Heart left ventricle (tissue), 16 donors: ENCODE measurements at regions not wholly inside any gene's neighbourhood (a gene's known extent, or its start where the extent isn't known, plus 50 kb on each side); places are given as distances from the start of the nearest gene placed in this dataset.

Source experiments
- ATAC-seq, 4 donors: fragments of 200-7000 bp; cut with Tn5 transposase; one replicate each; pipeline ENCODE4 v1.9.1; 2020 to 2022; ENCODE audit warnings: moderate library complexity in 4 of 4, mild to moderate bottlenecking in 3 of 4, moderate number of reproducible peaks in 1 of 4
- DNase-seq, 5 donors: peaks; one replicate each; pipeline ENCODE4 v3.0.0-alpha.2; 2020
- H3K27ac ChIP-seq, 12 donors: fragments of 200-600 bp; sonication (generic) in 4 of 12; one replicate each; pipeline versions ENCODE4 v1.5.0 to v1.8.0; 2016 to 2022; ENCODE audit warnings: mild to moderate bottlenecking in 2 of 12
- H3K27me3 ChIP-seq, 9 donors: fragments of 200-600 bp; sonication (generic) in 2 of 9; one replicate each; pipeline versions ENCODE4 v1.5.1 to v1.8.0; 2016 to 2022; ENCODE audit warnings: mild to moderate bottlenecking in 3 of 9
- H3K36me3 ChIP-seq, 9 donors: fragments of 200-600 bp; sonication (generic) in 2 of 9; one replicate each; pipeline versions ENCODE4 v1.5.0 to v1.8.0; 2018 to 2022; ENCODE audit warnings: mild to moderate bottlenecking in 2 of 9
- H3K4me1 ChIP-seq, 12 donors: fragments of 200-600 bp; sonication (generic) in 4 of 12; one replicate each; pipeline versions ENCODE4 v1.5.0 to v1.8.0; 2016 to 2022; ENCODE audit warnings: mild to moderate bottlenecking in 3 of 12
- H3K4me3 ChIP-seq, 12 donors: fragments of 200-600 bp; sonication (generic) in 4 of 12; one replicate each; pipeline versions ENCODE4 v1.5.0 to v1.8.0; 2017 to 2022; ENCODE audit warnings: mild to moderate bottlenecking in 9 of 12, moderate library complexity in 4 of 12
- H3K9me3 ChIP-seq, 12 donors: fragments of 200-600 bp; sonication (generic) in 4 of 12; one replicate each; pipeline versions ENCODE4 v1.5.0 to v1.8.0; 2016 to 2022; ENCODE audit warnings: mild to moderate bottlenecking in 1 of 12
- POLR2A ChIP-seq, 2 donors: fragments of 450-650 bp; IDR thresholded peaks; one replicate each; pipeline ENCODE4 v1.6.1; 2017; ENCODE audit warnings: antibody characterized with exemption in 2 of 2, mild to moderate bottlenecking in 2 of 2, moderate library complexity in 2 of 2
- WGBS, 4 donors: extraction: QIAGEN DNeasy Blood & Tissue Kit in 2 of 4; methylation state at CpG; one replicate each; pipeline versions ENCODE4 v1.1.5 to v1.1.7; 2013 to 2018; 5-methylcytosine and 5-hydroxymethylcytosine counted together
- intact Hi-C, 10 donors: fragments of 100-400 bp; cut with DNase I; formaldehyde crosslinking; loops; one replicate each; pipeline versions ENCODE4 v1.11.1 to v1.14.2; 2022
- TF ChIP-seq, protein P1 (sequence below), 12 donors: fragments of 200-600 bp; sonication (generic) in 4 of 12; IDR thresholded peaks; one replicate each; pipeline versions ENCODE4 v1.5.0 to v1.8.0; 2018 to 2022; ENCODE audit warnings: antibody characterized with exemption in 12 of 12, mild to moderate bottlenecking in 5 of 12
- donor health status: ischemic (EF 13 %, LVEDD 7.1; RV severe dilation, severe dysfunction).
- donor health status: healthy with polysubstance abuse.
- donor health status: DM: no; HTN: yes; CAD: no.
- donor health status: DM: no; HTN: no; CAD: no.
- donor health status: ischemic (EF 25% LVEDD 6.9; RV normal size, moderate dysfunction).
- donor health status: ischemic (EF 25% LVEDD 5.7; RV mildly dilated, moderate dysfunction).
- donor health status: healthy.
- donor health status: DM: yes; HTN: yes; CAD: no.
- donor health status: ischemic (EF 35%, LVEDD 5.7; RV mildly dilated, moderate dysfunction).
- donor health status: nonischemic (EF 11% LVEDD 7.7; RV severe dilation, severe dysfunction).
- donor health status: DM: yes; HTN: yes; CAD: no.
- donor health status: PGD.
- donor health status: ischemic (EF 29% LVEDD 5.4; RV normal size, mild dysfunction).
- donor health status: nonischemic (EF 23%, LVEDD 6.1; RV moderate dilation, normal function).

DNA sequence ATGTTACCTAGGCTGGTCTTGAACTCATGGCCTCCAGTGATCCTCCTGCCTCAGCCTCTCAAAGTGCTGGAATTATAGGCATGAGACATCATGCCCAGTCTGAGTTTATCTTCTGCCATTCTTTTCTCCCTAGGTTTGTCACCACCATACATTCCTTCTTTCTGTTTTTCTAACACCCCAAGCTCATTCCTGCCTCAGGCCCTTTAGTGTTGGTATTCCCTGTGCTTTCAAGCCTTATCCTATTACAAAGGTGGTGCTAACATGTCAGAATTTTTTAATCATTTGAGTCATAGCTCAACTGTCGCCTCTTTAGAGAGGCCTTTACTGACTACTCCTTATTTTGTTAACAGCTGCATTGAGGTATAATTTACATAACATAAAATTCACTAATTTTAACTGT, 221.1 kb upstream of the PRSS16 start:
- Histone ChIP-seq H3K9me3 (peaks cover 0 to 9% (median 0%) of the 10 kb centered on the region in 12 donors), H3K36me3 (no peaks in the 10 kb centered on the region), H3K4me1 (no peaks in the 10 kb centered on the region), H3K4me3 (no peak overlapping the region), H3K27ac (no peak overlapping the region), H3K27me3 (peaks cover 0 to 7% (median 0%) of the 10 kb centered on the region in 9 donors)
- ATAC-seq (no peak), DNase-seq (no peak)
- intact Hi-C loops: no loop called here
- WGBS, 4 donors: 49 to 62% (median 55%) methylated on average over 1 of the region's 1 CpG
- TF ChIP-seq, protein P1, sequence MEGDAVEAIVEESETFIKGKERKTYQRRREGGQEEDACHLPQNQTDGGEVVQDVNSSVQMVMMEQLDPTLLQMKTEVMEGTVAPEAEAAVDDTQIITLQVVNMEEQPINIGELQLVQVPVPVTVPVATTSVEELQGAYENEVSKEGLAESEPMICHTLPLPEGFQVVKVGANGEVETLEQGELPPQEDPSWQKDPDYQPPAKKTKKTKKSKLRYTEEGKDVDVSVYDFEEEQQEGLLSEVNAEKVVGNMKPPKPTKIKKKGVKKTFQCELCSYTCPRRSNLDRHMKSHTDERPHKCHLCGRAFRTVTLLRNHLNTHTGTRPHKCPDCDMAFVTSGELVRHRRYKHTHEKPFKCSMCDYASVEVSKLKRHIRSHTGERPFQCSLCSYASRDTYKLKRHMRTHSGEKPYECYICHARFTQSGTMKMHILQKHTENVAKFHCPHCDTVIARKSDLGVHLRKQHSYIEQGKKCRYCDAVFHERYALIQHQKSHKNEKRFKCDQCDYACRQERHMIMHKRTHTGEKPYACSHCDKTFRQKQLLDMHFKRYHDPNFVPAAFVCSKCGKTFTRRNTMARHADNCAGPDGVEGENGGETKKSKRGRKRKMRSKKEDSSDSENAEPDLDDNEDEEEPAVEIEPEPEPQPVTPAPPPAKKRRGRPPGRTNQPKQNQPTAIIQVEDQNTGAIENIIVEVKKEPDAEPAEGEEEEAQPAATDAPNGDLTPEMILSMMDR (IDR thresholded peaks at IDR 0.05): no peak
- no peak for TF ChIP-seq POLR2A (IDR thresholded peaks at IDR 0.05)

DNA sequence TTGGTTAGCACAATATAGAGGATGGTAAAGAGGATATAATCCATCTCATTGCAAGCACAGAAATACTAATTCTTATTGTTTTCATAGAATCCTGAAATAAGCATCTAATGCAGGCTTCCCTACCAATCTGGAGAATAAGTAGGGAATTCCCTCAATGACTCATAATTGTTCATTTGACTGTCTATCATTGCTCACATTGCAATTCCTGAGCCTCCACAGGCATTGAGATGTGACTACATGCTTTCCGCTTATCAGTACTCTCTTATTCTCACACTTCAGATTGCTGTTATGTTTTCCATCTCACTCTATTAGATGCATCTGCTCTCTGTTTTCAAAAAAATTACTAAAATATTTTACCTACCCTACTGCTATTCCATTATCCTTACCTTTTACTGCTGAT, 216.2 kb upstream of the PRSS16 start:
- TF ChIP-seq POLR2A (IDR thresholded peaks at IDR 0.05): no peak
- TF ChIP-seq, protein P1 (IDR thresholded peaks at IDR 0.05): no peak
- WGBS, 4 donors: 63 to 84% (median 70%) methylated on average over 1 of the region's 1 CpG
- intact Hi-C loops: no loop called here
- Histone ChIP-seq H3K4me3 (no peak overlapping the region), H3K27ac (no peak overlapping the region), H3K36me3 (no peaks in the 10 kb centered on the region), H3K9me3 (peaks cover 0 to 9% (median 0%) of the 10 kb centered on the region in 12 donors), H3K4me1 (no peaks in the 10 kb centered on the region), H3K27me3 (peaks cover 0 to 17% (median 0%) of the 10 kb centered on the region in 9 donors)
- DNase-seq: no peak
- no peak for ATAC-seq

DNA sequence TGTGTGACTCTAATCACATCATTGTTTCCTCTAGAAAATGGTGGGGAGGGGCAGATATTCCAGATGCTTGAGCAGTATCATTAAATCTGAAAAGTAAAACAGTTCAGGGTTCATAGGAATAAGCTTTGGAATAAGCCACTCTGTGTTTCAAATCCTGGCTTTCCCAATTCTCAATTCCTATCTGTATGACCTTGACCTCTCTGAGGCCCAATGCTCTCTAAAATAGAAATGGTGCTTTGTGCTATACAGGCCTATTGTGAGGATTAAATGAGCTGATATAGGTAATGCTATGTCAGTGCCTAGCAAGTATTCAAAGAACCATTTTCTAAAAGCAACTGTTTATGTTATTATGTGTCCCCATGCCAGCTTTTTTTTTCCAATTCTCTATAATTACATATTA, 209.0 kb upstream of the PRSS16 start:
- H3K27ac ChIP-seq: no peak overlapping the region
- DNase-seq: no peak
- no peak overlapping the region for H3K4me3 ChIP-seq
- H3K36me3 ChIP-seq: no peaks in the 10 kb centered on the region
- ATAC-seq: no peak
- intact Hi-C loops: no loop called here
- no peaks in the 10 kb centered on the region for H3K4me1 ChIP-seq
- TF ChIP-seq, protein P1 (IDR thresholded peaks at IDR 0.05): no peak
- no peak for TF ChIP-seq POLR2A (IDR thresholded peaks at IDR 0.05)
- H3K9me3 ChIP-seq: no peaks in the 10 kb centered on the region
- H3K27me3 ChIP-seq: peaks cover 0 to 31% (median 0%) of the 10 kb centered on the region in 9 donors

DNA sequence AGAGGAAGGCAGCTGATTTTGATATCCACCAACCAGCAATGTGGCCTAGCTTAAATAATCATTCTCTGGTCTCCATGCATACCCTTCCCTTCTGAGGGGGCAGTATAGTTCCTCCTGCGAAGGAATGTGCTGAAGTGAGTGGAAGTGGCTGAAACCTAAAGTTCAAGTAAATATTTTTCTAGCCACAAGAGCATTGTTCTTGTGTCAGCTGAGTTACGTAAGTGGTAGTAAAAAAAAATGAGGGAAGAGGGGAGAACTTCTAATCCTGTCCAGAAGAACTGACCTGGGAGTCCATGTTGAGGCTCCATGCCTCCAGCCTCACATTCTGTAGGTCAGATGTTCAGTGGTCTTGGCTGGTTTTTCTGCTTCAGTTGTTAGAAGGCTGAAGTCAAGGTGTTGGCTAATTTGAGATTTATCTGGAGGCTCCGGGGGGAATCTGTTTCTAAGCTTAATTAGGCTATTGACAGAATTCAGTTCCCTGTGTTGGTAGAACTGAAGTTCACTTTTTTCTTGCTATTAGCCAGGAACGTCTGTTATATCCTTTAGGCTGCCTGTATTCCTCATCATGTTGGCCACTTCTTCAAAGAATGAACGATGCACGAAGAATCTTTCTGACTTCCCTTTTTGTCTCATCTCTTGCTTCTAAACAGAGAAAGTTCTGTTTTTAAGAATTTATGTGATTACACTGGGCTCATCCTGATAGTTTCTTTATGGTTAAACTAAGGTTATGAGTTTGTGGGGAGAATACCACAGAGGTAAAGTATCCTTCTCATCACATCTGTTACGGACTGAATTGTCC, 207.1 kb upstream of the PRSS16 start:
- Histone ChIP-seq H3K4me3 (no peak overlapping the region), H3K27me3 (peaks cover 0 to 25% (median 0%) of the 10 kb centered on the region in 9 donors), H3K9me3 (no peaks in the 10 kb centered on the region), H3K4me1 (no peaks in the 10 kb centered on the region), H3K27ac (no peak overlapping the region), H3K36me3 (no peaks in the 10 kb centered on the region)
- TF ChIP-seq, protein P1 (IDR thresholded peaks at IDR 0.05): no peak
- TF ChIP-seq POLR2A (IDR thresholded peaks at IDR 0.05): no peak
- WGBS, 4 donors: 71 to 79% (median 73%) methylated on average over 7 of the region's 7 CpGs
- DNase-seq: no peak
- intact Hi-C loops: no loop called here
- ATAC-seq: no peak
